ENCODE measurements at regions not wholly inside any gene's neighbourhood (a gene's known extent, or its start where the extent isn't known, plus 50 kb on each side); places are given as distances from the start of the nearest gene placed in this dataset.

DNA sequence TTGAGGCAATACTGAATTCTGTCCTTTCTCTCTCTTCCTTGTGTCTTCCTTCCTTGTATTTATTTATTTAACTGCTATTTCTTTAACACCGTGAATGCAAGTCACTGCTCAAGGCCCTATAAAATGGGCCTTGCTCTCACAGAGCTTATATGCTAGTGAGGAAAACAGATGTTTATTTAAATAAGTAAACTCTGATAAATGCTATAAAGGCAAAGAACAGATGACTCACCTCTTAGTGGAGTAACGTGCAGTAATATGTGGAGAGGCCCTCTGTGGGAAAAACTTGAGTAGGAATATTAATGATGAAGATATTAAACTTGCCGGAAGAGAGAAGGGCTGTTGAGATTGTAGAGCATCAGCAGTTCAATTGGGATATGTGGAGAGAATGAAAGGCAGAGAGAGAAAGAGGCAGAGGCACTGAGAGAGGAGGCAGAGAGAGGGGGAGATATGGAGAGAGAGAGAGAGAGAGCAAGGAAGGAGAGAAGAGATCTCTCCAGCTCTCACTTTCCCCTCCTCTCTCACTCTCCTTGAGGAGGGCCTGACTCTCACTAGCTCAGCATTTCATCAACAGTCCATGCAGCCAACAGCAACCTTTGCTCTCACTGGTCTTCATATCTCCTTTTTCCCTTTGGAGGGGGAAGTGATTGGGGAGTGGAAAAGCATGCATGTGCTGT is 322.2 kb downstream of the LMX1A start:
- Histone ChIP-seq H3K36me3 (replicated peaks in 1 of 2; ENCODE audit: control insufficient read depth in 1 of 2, insufficient read depth in 2 of 2, low read length in 2 of 2) (no peaks in the 10 kb centered on the region), H3K27me3 (ENCODE audit: control insufficient read depth in 1 of 2, insufficient read depth in 2 of 2, low read length in 2 of 2) (no peaks in the 10 kb centered on the region; a peak in 1 of 5 replicates), H3K9me3 (ENCODE audit: low read length) (no peaks in the 10 kb centered on the region), H3K4me3 (replicated peaks in 1 of 3; ENCODE audit: insufficient read depth in 1 of 3, low read depth in 2 of 3, low read length in 3 of 3) (no peak overlapping the region), H3K9ac (ENCODE audit: insufficient read depth, low read depth, low read length) (no peak overlapping the region), H3K79me2 (ENCODE audit: insufficient read depth, low read length) (no peaks in the 10 kb centered on the region), H3K4me2 (ENCODE audit: low read depth, low read length) (no peak overlapping the region), H3K4me1 (ENCODE audit: insufficient read depth, low read length) (no peaks in the 10 kb centered on the region), H3K27ac (ENCODE audit: extremely low read length, insufficient read depth, low read length) (no peak overlapping the region), H4K20me1 (ENCODE audit: insufficient read depth, low read length) (no peaks in the 10 kb centered on the region), H2AFZ (ENCODE audit: low read length) (no peak overlapping the region)
- FAIRE-seq = no peak
- 31% methylated on average over 3 of the region's 3 CpGs for WGBS (ENCODE audit: low lambda C conversion rate)
- intact Hi-C loops (cut with micrococcal nuclease; ENCODE audit: unreplicated experiment) = no loop called here
- no peak for DNase-seq (ENCODE audit: low spot score)
- CTCF ChIA-PET (ENCODE audit: low intra/inter-chr PET ratio, low total read pairs) = no interaction called here
- no peak for ATAC-seq
- TF ChIP-seq NFE2L1 (CRISPR knock-in tag; IDR thresholded peaks at IDR 0.05; ENCODE audit: borderline replicate concordance) = no peak
- BruUV-seq (replicated peaks) = no TSS peak
- in situ Hi-C loops (cut with HindIII; ENCODE audit: extremely low pct_ligation_motif_present, low pct_unique_long_range_greater_than_20kb) = no loop called here
- POLR2A ChIA-PET = no interaction called here

DNA sequence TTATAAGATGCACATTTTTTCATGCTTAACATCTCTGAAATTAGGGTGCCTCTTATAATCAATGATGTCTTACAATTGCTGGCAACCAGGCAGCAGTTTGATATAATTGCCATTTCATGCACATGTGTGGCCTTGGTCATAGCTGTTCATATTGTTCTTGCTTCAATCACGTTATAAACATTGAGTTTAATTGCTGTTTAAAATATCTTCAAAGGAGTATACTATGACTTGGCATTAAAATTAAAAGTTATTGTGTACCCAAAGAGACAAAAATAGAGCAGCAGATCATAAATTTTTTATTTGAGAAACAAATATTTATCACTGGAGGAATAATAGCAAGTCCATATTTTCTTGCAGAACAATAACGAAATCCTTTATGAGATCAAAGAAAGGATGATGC is 325.5 kb downstream of the LMX1A start:
- ChIA-PET POLR2A (no interaction called here), CTCF (ENCODE audit: low intra/inter-chr PET ratio, low total read pairs) (no interaction called here)
- DNase-seq (ENCODE audit: low spot score) = no peak
- H3K4me3 ChIP-seq (replicated peaks in 1 of 3; ENCODE audit: insufficient read depth in 1 of 3, low read depth in 2 of 3, low read length in 3 of 3) = no peak overlapping the region
- no peak overlapping the region for H3K9ac ChIP-seq (ENCODE audit: insufficient read depth, low read depth, low read length)
- WGBS (ENCODE audit: low lambda C conversion rate) = 4% methylated on average over 2 of the region's 2 CpGs
- no peaks in the 10 kb centered on the region for H3K79me2 ChIP-seq (ENCODE audit: insufficient read depth, low read length)
- H3K9me3 ChIP-seq (ENCODE audit: low read length) = no peaks in the 10 kb centered on the region
- no peaks in the 10 kb centered on the region for H3K4me1 ChIP-seq (ENCODE audit: insufficient read depth, low read length)
- no peaks in the 10 kb centered on the region for H3K27me3 ChIP-seq (ENCODE audit: control insufficient read depth in 1 of 2, insufficient read depth in 2 of 2, low read length in 2 of 2)
- no peak for FAIRE-seq
- no peak overlapping the region for H3K4me2 ChIP-seq (ENCODE audit: low read depth, low read length)
- no TSS peak for BruUV-seq (replicated peaks)
- intact Hi-C loops (cut with micrococcal nuclease; ENCODE audit: unreplicated experiment) (no loop called here), in situ Hi-C loops (cut with HindIII; ENCODE audit: extremely low pct_ligation_motif_present, low pct_unique_long_range_greater_than_20kb) (no loop called here)
- no peak overlapping the region for H3K27ac ChIP-seq (ENCODE audit: extremely low read length, insufficient read depth, low read length)
- H3K36me3 ChIP-seq (replicated peaks in 1 of 2; ENCODE audit: control insufficient read depth in 1 of 2, insufficient read depth in 2 of 2, low read length in 2 of 2) = no peaks in the 10 kb centered on the region
- ATAC-seq = no peak
- TF ChIP-seq ZNF326 (CRISPR knock-in tag; IDR thresholded peaks at IDR 0.05; ENCODE audit: borderline replicate concordance) = no peak
- no peak for TF ChIP-seq ZBTB7A (CRISPR knock-in tag; IDR thresholded peaks at IDR 0.05)
- TF ChIP-seq ARHGAP35 (CRISPR knock-in tag; IDR thresholded peaks at IDR 0.05; ENCODE audit: borderline replicate concordance) = no peak
- no peak for TF ChIP-seq AHR (CRISPR knock-in tag; IDR thresholded peaks at IDR 0.05)
- no peak for TF ChIP-seq MAZ (IDR thresholded peaks at IDR 0.05; ENCODE audit: borderline replicate concordance, low read depth, low read length)
- TF ChIP-seq MAZ (CRISPR knock-in tag; IDR thresholded peaks at IDR 0.05; ENCODE audit: low read depth) = no peak
- no peak for TF ChIP-seq HOXD1 (CRISPR knock-in tag; IDR thresholded peaks at IDR 0.05)
- TF ChIP-seq RFX1 (IDR thresholded peaks at IDR 0.05) = no peak
- TF ChIP-seq SIN3B (IDR thresholded peaks at IDR 0.05; ENCODE audit: low read length) = no peak
- no peak for TF ChIP-seq NRL (CRISPR knock-in tag; IDR thresholded peaks at IDR 0.05; ENCODE audit: borderline replicate concordance)
- no peak for TF ChIP-seq ZBTB8A (CRISPR knock-in tag; IDR thresholded peaks at IDR 0.05; ENCODE audit: borderline replicate concordance, low read depth)
- TF ChIP-seq, protein P1, sequence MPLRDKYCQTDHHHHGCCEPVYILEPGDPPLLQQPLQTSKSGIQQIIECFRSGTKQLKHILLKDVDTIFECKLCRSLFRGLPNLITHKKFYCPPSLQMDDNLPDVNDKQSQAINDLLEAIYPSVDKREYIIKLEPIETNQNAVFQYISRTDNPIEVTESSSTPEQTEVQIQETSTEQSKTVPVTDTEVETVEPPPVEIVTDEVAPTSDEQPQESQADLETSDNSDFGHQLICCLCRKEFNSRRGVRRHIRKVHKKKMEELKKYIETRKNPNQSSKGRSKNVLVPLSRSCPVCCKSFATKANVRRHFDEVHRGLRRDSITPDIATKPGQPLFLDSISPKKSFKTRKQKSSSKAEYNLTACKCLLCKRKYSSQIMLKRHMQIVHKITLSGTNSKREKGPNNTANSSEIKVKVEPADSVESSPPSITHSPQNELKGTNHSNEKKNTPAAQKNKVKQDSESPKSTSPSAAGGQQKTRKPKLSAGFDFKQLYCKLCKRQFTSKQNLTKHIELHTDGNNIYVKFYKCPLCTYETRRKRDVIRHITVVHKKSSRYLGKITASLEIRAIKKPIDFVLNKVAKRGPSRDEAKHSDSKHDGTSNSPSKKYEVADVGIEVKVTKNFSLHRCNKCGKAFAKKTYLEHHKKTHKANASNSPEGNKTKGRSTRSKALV (CRISPR knock-in tag; IDR thresholded peaks at IDR 0.05) = no peak
- TF ChIP-seq CHD4 (IDR thresholded peaks at IDR 0.05; ENCODE audit: borderline replicate concordance, low read length) = no peak
- TF ChIP-seq, protein P2, sequence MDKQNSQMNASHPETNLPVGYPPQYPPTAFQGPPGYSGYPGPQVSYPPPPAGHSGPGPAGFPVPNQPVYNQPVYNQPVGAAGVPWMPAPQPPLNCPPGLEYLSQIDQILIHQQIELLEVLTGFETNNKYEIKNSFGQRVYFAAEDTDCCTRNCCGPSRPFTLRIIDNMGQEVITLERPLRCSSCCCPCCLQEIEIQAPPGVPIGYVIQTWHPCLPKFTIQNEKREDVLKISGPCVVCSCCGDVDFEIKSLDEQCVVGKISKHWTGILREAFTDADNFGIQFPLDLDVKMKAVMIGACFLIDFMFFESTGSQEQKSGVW (CRISPR knock-in tag; IDR thresholded peaks at IDR 0.05; ENCODE audit: borderline replicate concordance) = no peak
- TF ChIP-seq JDP2 (CRISPR knock-in tag; IDR thresholded peaks at IDR 0.05; ENCODE audit: borderline replicate concordance) = no peak
- H4K20me1 ChIP-seq (ENCODE audit: insufficient read depth, low read length) = no peaks in the 10 kb centered on the region
- H2AFZ ChIP-seq (ENCODE audit: low read length) = no peak overlapping the region
